C4-2B (cell line): ENCODE measurements at regions not wholly inside any gene's neighbourhood (a gene's known extent, or its start where the extent isn't known, plus 50 kb on each side); places are given as distances from the start of the nearest gene placed in this dataset.

Source experiments
- H3K27ac ChIP-seq: fragments of 450-650 bp; 2 replicates; pipeline ENCODE4 v1.5.1; 2017
- CTCF ChIP-seq: fragments of 450-650 bp; conservative IDR thresholded peaks from 2 replicates; pipeline ENCODE4 v1.5.1; 2017; ENCODE audit warnings: mild to moderate bottlenecking
- ZFX ChIP-seq: fragments of 450-650 bp; IDR thresholded peaks from 2 replicates; pipeline ENCODE4 v1.6.1; 2017

- no peak for TF ChIP-seq ZFX
These were observed 129.6 kb upstream of the LHX1 start for GRCh38 chr17:36807496-36808179.

GRCh38 chr17:36808180-36808661 is 129.1 kb upstream of the LHX1 start:
- H3K27ac ChIP-seq: no peak overlapping the region
- TF ChIP-seq ZFX (no peak), CTCF (no peak)

More at GRCh38 chr17:36807496-36808179, 129.6 kb upstream of the LHX1 start:
- H3K27ac ChIP-seq: no peak overlapping the region

GRCh38 chr17:36812762-36813161 is 124.5 kb upstream of the LHX1 start:
- no peak overlapping the region for H3K27ac ChIP-seq
- no peak for TF ChIP-seq ZFX

GRCh38 chr17:36813357-36813756 is 123.9 kb upstream of the LHX1 start:
- TF ChIP-seq CTCF (no peak), ZFX (no peak)

GRCh38 chr17:36813957-36814563 is 123.2 kb upstream of the LHX1 start:
- TF ChIP-seq ZFX (no peak), CTCF (no peak)

More at GRCh38 chr17:36813357-36813756, 123.9 kb upstream of the LHX1 start:
- no peak overlapping the region for H3K27ac ChIP-seq

GRCh38 chr17:36814958-36815357 is 122.3 kb upstream of the LHX1 start:
- TF ChIP-seq CTCF (no peak), ZFX (no peak)
- no peak overlapping the region for H3K27ac ChIP-seq

More at GRCh38 chr17:36813957-36814563, 123.2 kb upstream of the LHX1 start:
- no peak overlapping the region for H3K27ac ChIP-seq

GRCh38 chr17:36816214-36816906 is 120.9 kb upstream of the LHX1 start:
- no peak for TF ChIP-seq ZFX
- TF ChIP-seq CTCF: no peak
- no peak overlapping the region for H3K27ac ChIP-seq

- TF ChIP-seq CTCF (no peak), ZFX (no peak)
- H3K27ac ChIP-seq: no peak overlapping the region
These were observed 120.4 kb upstream of the LHX1 start for GRCh38 chr17:36816907-36817288.
